ENCODE measurements at regions not wholly inside any gene's neighbourhood (a gene's known extent, or its start where the extent isn't known, plus 50 kb on each side); places are given as distances from the start of the nearest gene placed in this dataset.

DNA sequence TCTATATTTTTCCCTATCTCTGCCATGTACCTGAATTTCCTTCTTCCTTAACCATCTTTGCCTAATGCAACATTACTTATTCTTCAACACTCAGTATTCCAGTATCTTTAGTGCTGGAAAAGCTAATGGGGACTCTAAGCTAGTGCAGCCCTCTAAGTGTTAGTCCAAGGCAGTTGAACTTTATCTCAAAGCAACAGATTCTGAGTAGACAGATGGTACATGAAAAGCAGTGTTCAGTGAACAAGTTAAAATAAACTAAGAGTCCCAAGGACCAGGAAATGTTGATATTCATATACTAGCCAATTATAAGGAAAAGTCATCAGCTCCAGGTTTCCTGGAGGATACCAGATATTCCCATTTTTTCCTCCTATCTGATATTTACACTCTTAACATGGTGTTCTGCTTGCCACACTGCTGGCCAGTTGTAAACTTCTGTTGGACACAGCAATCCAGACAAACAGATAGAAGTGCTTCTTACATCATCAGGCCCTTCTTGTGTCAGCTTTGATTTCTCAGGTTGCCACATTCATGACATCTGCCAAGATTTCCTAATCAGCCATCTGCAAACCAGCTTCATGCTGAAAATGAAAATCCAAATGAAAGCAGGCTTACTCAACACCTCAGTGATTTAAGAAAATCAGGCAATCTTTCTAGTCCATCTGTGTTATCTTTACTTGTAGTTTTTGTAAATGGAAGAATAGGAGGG lies 255.9 kb upstream of the POU2AF2 start:
- no TSS peak for BruUV-seq (replicated peaks)
- Mint-ChIP-seq H3K36me3 (ENCODE audit: insufficient read depth, unreplicated experiment) (no peaks in the 10 kb centered on the region), H3K27me3 (ENCODE audit: unreplicated experiment) (no peaks in the 10 kb centered on the region), H3K9me3 (ENCODE audit: low read depth, unreplicated experiment) (no peaks in the 10 kb centered on the region), H3K27ac (ENCODE audit: unreplicated experiment) (no peak overlapping the region), H3K4me3 (ENCODE audit: low read depth, unreplicated experiment) (no peak overlapping the region), H3K4me1 (ENCODE audit: low read depth, unreplicated experiment) (no peaks in the 10 kb centered on the region)
- intact Hi-C loops (cut with micrococcal nuclease; ENCODE audit: unreplicated experiment) = no loop called here
- DNase-seq = no peak
- TF ChIP-seq, protein P1, sequence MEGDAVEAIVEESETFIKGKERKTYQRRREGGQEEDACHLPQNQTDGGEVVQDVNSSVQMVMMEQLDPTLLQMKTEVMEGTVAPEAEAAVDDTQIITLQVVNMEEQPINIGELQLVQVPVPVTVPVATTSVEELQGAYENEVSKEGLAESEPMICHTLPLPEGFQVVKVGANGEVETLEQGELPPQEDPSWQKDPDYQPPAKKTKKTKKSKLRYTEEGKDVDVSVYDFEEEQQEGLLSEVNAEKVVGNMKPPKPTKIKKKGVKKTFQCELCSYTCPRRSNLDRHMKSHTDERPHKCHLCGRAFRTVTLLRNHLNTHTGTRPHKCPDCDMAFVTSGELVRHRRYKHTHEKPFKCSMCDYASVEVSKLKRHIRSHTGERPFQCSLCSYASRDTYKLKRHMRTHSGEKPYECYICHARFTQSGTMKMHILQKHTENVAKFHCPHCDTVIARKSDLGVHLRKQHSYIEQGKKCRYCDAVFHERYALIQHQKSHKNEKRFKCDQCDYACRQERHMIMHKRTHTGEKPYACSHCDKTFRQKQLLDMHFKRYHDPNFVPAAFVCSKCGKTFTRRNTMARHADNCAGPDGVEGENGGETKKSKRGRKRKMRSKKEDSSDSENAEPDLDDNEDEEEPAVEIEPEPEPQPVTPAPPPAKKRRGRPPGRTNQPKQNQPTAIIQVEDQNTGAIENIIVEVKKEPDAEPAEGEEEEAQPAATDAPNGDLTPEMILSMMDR (IDR thresholded peaks at IDR 0.05; ENCODE audit: unreplicated experiment) = no peak
- CTCF ChIA-PET = no interaction called here

DNA sequence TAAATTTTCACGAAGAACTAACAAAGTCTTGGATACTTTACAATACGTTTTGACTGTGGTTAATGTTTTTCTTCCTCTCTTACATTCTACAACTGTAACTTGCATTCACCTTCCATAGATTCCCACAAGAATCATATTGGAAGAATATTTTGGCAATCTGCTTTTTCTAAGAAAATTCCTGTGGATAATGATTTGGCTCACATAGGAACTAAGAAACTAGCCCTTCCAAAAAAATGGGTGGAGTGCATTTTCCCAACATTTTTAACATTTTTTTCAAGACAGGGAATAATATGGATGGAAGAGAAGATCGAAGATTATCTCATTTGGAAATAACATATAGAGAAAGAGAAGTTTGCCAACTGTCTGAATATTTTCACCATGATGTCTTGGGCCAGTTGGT lies 256.9 kb upstream of the POU2AF2 start:
- Mint-ChIP-seq H3K9me3 (ENCODE audit: low read depth, unreplicated experiment) (no peaks in the 10 kb centered on the region), H3K4me1 (ENCODE audit: low read depth, unreplicated experiment) (no peaks in the 10 kb centered on the region), H3K36me3 (ENCODE audit: insufficient read depth, unreplicated experiment) (no peaks in the 10 kb centered on the region), H3K27ac (ENCODE audit: unreplicated experiment) (no peak overlapping the region), H3K4me3 (ENCODE audit: low read depth, unreplicated experiment) (no peak overlapping the region), H3K27me3 (ENCODE audit: unreplicated experiment) (no peaks in the 10 kb centered on the region)
- DNase-seq = no peak
- intact Hi-C loops (cut with micrococcal nuclease; ENCODE audit: unreplicated experiment) = no loop called here
- BruUV-seq (replicated peaks) = no TSS peak
- TF ChIP-seq, protein P1 (IDR thresholded peaks at IDR 0.05; ENCODE audit: unreplicated experiment) = no peak
- CTCF ChIA-PET = no interaction called here

DNA sequence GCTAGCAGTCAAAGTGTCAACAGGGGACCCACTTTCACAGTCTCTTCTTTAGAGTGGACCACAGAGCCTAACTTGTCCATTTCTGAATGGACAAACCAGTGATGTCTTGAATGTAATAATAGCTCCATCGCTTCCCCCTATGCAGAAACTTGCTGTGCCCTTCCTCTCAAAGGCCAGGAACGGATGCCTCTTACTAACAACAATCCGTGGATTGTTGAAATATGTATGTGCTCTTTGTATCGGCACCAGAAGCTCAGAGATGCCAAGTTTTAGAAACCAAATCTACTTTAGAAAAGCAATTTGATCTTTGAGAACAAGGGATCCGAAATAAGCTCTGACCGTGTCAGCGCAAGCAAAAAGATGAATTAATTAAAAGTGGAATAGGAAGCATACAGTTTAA lies 259.5 kb upstream of the POU2AF2 start:
- TF ChIP-seq, protein P1 (IDR thresholded peaks at IDR 0.05; ENCODE audit: unreplicated experiment) = no peak
- H3K36me3 Mint-ChIP-seq (ENCODE audit: insufficient read depth, unreplicated experiment) = no peaks in the 10 kb centered on the region
- H3K4me1 Mint-ChIP-seq (ENCODE audit: low read depth, unreplicated experiment) = no peaks in the 10 kb centered on the region
- intact Hi-C loops (cut with micrococcal nuclease; ENCODE audit: unreplicated experiment) = no loop called here
- CTCF ChIA-PET = interaction anchor here (1.6 kb wide), 1 partner anchor 15 kb away, joined by 3 read pairs; no protein-coding TSS in a partner anchor
- H3K27me3 Mint-ChIP-seq (ENCODE audit: unreplicated experiment) = no peaks in the 10 kb centered on the region
- no peaks in the 10 kb centered on the region for H3K9me3 Mint-ChIP-seq (ENCODE audit: low read depth, unreplicated experiment)
- BruUV-seq (replicated peaks) = no TSS peak
- no peak for DNase-seq
- H3K4me3 Mint-ChIP-seq (ENCODE audit: low read depth, unreplicated experiment) = no peak overlapping the region
- H3K27ac Mint-ChIP-seq (ENCODE audit: unreplicated experiment) = no peak overlapping the region

DNA sequence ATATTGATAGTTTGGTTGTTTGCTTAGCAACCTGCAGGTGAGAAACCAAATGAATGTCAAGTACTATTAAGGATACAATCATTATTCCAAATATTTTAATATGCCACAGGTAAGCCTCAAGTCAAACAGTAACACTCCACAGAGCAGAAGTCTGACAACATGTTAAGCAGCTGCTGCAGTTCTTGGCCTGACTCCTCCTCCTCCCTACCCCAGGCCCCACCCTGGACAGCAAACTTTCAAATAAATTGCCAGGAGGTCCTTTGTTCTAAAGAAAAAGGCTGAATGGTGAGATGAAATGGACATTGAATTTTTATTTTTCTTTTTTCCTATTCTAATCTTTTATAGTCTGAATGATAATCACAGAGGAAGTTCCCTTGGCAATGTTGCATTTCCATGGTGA lies 260.0 kb upstream of the POU2AF2 start:
- no peaks in the 10 kb centered on the region for H3K27me3 Mint-ChIP-seq (ENCODE audit: unreplicated experiment)
- BruUV-seq (replicated peaks) = no TSS peak
- intact Hi-C loops (cut with micrococcal nuclease; ENCODE audit: unreplicated experiment) = no loop called here
- no peaks in the 10 kb centered on the region for H3K4me1 Mint-ChIP-seq (ENCODE audit: low read depth, unreplicated experiment)
- H3K27ac Mint-ChIP-seq (ENCODE audit: unreplicated experiment) = no peak overlapping the region
- H3K9me3 Mint-ChIP-seq (ENCODE audit: low read depth, unreplicated experiment) = no peaks in the 10 kb centered on the region
- H3K4me3 Mint-ChIP-seq (ENCODE audit: low read depth, unreplicated experiment) = no peak overlapping the region
- TF ChIP-seq, protein P1 (IDR thresholded peaks at IDR 0.05; ENCODE audit: unreplicated experiment) = no peak
- DNase-seq = no peak
- CTCF ChIA-PET = no interaction called here
- no peaks in the 10 kb centered on the region for H3K36me3 Mint-ChIP-seq (ENCODE audit: insufficient read depth, unreplicated experiment)

Measured in Calu3 (cell line).